Small intestine (tissue), 7 donors: ENCODE measurements at regions not wholly inside any gene's neighbourhood (a gene's known extent, or its start where the extent isn't known, plus 50 kb on each side); places are given as distances from the start of the nearest gene placed in this dataset.

ENCODE experiments used
- DNase-seq, 2 donors: peaks; one replicate each; pipeline versions ENCODE4 v3.0.0 to v3.0.0-alpha.2; 2013
- FAIRE-seq: peaks from 2 replicates; lab custom pipeline; 2012; peaks lifted over from hg19 to GRCh38; lab: Jason Lieb, UNC
- H3K27ac ChIP-seq, 3 donors: one replicate each; pipeline ENCODE4 v1.5.1; 2013; ENCODE audit warnings: low read length in 2 of 3, mild to moderate bottlenecking in 2 of 3, control low read depth in 1 of 3, inconsistent platforms in 1 of 3, low read depth in 1 of 3, moderate library complexity in 1 of 3
- H3K27me3 ChIP-seq, 3 donors: one replicate each; pipeline ENCODE4 v1.6.1; 2013; ENCODE audit warnings: low read length in 3 of 3, inconsistent platforms in 1 of 3; ENCODE audit not compliant: control insufficient read depth in 3 of 3, insufficient read depth in 3 of 3
- H3K36me3 ChIP-seq, 3 donors: one replicate each; pipeline ENCODE4 v1.6.1; 2013; ENCODE audit warnings: low read length in 3 of 3, inconsistent platforms in 1 of 3, low read depth in 1 of 3, mild to moderate bottlenecking in 1 of 3, moderate library complexity in 1 of 3; ENCODE audit not compliant: control insufficient read depth in 3 of 3, insufficient read depth in 2 of 3
- H3K4me1 ChIP-seq, 3 donors: one replicate each; pipeline ENCODE4 v1.6.1; 2013; ENCODE audit warnings: low read length in 2 of 3, inconsistent platforms in 1 of 3, low read depth in 1 of 3, mild to moderate bottlenecking in 1 of 3, moderate library complexity in 1 of 3; ENCODE audit not compliant: control insufficient read depth in 3 of 3, insufficient read depth in 2 of 3
- H3K4me3 ChIP-seq, 3 donors: one replicate each; pipeline ENCODE4 v1.5.1; 2013; ENCODE audit warnings: low read length in 3 of 3, control low read depth in 1 of 3, inconsistent platforms in 1 of 3, low read depth in 1 of 3, mild to moderate bottlenecking in 1 of 3, moderate library complexity in 1 of 3
- H3K9me3 ChIP-seq, 2 donors: one replicate each; pipeline ENCODE4 v1.6.1; 2013; ENCODE audit warnings: low read depth in 1 of 2, low read length in 1 of 2; ENCODE audit not compliant: control insufficient read depth in 2 of 2, insufficient read depth in 1 of 2
- whole genome bisulfite sequencing, 3 donors: extraction: QIAGEN DNeasy Blood & Tissue Kit; methylation state at CpG; one replicate each; pipeline ENCODE4 v1.1.7; 2013; 5-methylcytosine and 5-hydroxymethylcytosine counted together
- donor health status: healthy with polysubstance abuse.
- donor health status: control.
- donor health status: control.
- donor health status: Bipolar disorder and iron deficiency.
- donor health status: healthy.

- no peaks in the 10 kb centered on the region for H3K9me3 ChIP-seq
- no peaks in the 10 kb centered on the region for H3K4me1 ChIP-seq
- 73 to 90% (median 84%) methylated on average over 2 of the region's 2 CpGs for WGBS, 3 donors
- DNase-seq (no peak), FAIRE-seq (no peak)
- no peaks in the 10 kb centered on the region for H3K36me3 ChIP-seq
- no peak overlapping the region for H3K27ac ChIP-seq
- H3K27me3 ChIP-seq = no peaks in the 10 kb centered on the region
- H3K4me3 ChIP-seq = no peak overlapping the region
Measured at GRCh38 chr18:10303171-10303570, 151.3 kb upstream of the APCDD1 start.

- FAIRE-seq = no peak
- WGBS, 3 donors = 64 to 87% (median 74%) methylated on average over 3 of the region's 3 CpGs
- Histone ChIP-seq H3K4me3 (no peak overlapping the region), H3K27ac (no peak overlapping the region), H3K9me3 (no peaks in the 10 kb centered on the region), H3K36me3 (no peaks in the 10 kb centered on the region), H3K27me3 (no peaks in the 10 kb centered on the region), H3K4me1 (no peaks in the 10 kb centered on the region)
- no peak for DNase-seq
Measured at GRCh38 chr18:10304853-10305252, 149.6 kb upstream of the APCDD1 start.

- no peak for FAIRE-seq
- Histone ChIP-seq H3K4me3 (no peak overlapping the region), H3K27ac (no peak overlapping the region), H3K27me3 (no peaks in the 10 kb centered on the region), H3K9me3 (no peaks in the 10 kb centered on the region), H3K36me3 (no peaks in the 10 kb centered on the region), H3K4me1 (no peaks in the 10 kb centered on the region)
- WGBS, 3 donors = 84 to 86% (median 86%) methylated on average over 2 of the region's 2 CpGs
- DNase-seq = no peak
Measured at GRCh38 chr18:10306779-10307178, 147.7 kb upstream of the APCDD1 start.

- Histone ChIP-seq H3K27ac (no peak overlapping the region), H3K36me3 (no peaks in the 10 kb centered on the region), H3K4me1 (no peaks in the 10 kb centered on the region), H3K9me3 (no peaks in the 10 kb centered on the region), H3K4me3 (no peak overlapping the region), H3K27me3 (no peaks in the 10 kb centered on the region)
- DNase-seq (no peak), FAIRE-seq (no peak)
- 76 to 93% (median 79%) methylated on average over 2 of the region's 2 CpGs for WGBS, 3 donors
Measured at GRCh38 chr18:10308154-10308553, 146.3 kb upstream of the APCDD1 start.

- H3K27ac ChIP-seq = no peak overlapping the region
- H3K27me3 ChIP-seq = no peaks in the 10 kb centered on the region
- H3K36me3 ChIP-seq = no peaks in the 10 kb centered on the region
- H3K9me3 ChIP-seq = no peaks in the 10 kb centered on the region
- 90 to 94% (median 92%) methylated on average over 4 of the region's 4 CpGs for WGBS, 3 donors
- FAIRE-seq (no peak), DNase-seq (no peak)
- no peak overlapping the region for H3K4me3 ChIP-seq
- H3K4me1 ChIP-seq = no peaks in the 10 kb centered on the region
Measured at GRCh38 chr18:10310626-10311025, 143.8 kb upstream of the APCDD1 start.

GRCh38 chr18:10312326-10313015 is 142.0 kb upstream of the APCDD1 start:
- no peak for DNase-seq
- no peaks in the 10 kb centered on the region for H3K4me1 ChIP-seq
- H3K27ac ChIP-seq = no peak overlapping the region
- 65 to 81% (median 69%) methylated on average over 5 of the region's 5 CpGs for WGBS, 3 donors
- no peaks in the 10 kb centered on the region for H3K9me3 ChIP-seq
- FAIRE-seq = no peak
- no peak overlapping the region for H3K4me3 ChIP-seq
- no peaks in the 10 kb centered on the region for H3K27me3 ChIP-seq
- no peaks in the 10 kb centered on the region for H3K36me3 ChIP-seq

- H3K36me3 ChIP-seq = no peaks in the 10 kb centered on the region
- no peaks in the 10 kb centered on the region for H3K4me1 ChIP-seq
- 90 to 94% (median 91%) methylated on average over 3 of the region's 3 CpGs for WGBS, 3 donors
- DNase-seq (no peak), FAIRE-seq (no peak)
- no peaks in the 10 kb centered on the region for H3K9me3 ChIP-seq
- H3K4me3 ChIP-seq = no peak overlapping the region
- H3K27ac ChIP-seq = no peak overlapping the region
- H3K27me3 ChIP-seq = no peaks in the 10 kb centered on the region
Measured at GRCh38 chr18:10313016-10313342, 141.5 kb upstream of the APCDD1 start.

- H3K4me3 ChIP-seq = no peak overlapping the region
- FAIRE-seq (no peak), DNase-seq (no peak)
- 81 to 94% (median 87%) methylated on average over 5 of the region's 5 CpGs for WGBS, 3 donors
- H3K4me1 ChIP-seq = no peaks in the 10 kb centered on the region
- no peaks in the 10 kb centered on the region for H3K27me3 ChIP-seq
- H3K27ac ChIP-seq = no peak overlapping the region
- H3K36me3 ChIP-seq = no peaks in the 10 kb centered on the region
- no peaks in the 10 kb centered on the region for H3K9me3 ChIP-seq
Measured at GRCh38 chr18:10314066-10314465, 140.4 kb upstream of the APCDD1 start.

- H3K4me3 ChIP-seq = no peak overlapping the region
- no peak overlapping the region for H3K27ac ChIP-seq
- 71 to 88% (median 82%) methylated on average over 1 of the region's 1 CpG for WGBS, 3 donors
- H3K4me1 ChIP-seq = no peaks in the 10 kb centered on the region
- no peaks in the 10 kb centered on the region for H3K36me3 ChIP-seq
- no peak for FAIRE-seq
- H3K27me3 ChIP-seq = no peaks in the 10 kb centered on the region
- DNase-seq = no peak
- H3K9me3 ChIP-seq = no peaks in the 10 kb centered on the region
Measured at GRCh38 chr18:10315522-10315921, 138.9 kb upstream of the APCDD1 start.
